Hepatocyte (in vitro differentiated cells): ENCODE measurements at regions not wholly inside any gene's neighbourhood (a gene's known extent, or its start where the extent isn't known, plus 50 kb on each side); places are given as distances from the start of the nearest gene placed in this dataset.

Experiments
- CTCF ChIP-seq: fragments of 200-600 bp; sonication (generic); IDR thresholded peaks from 2 replicates; pipeline ENCODE4 v1.5.1; 2016; ENCODE audit warnings: antibody characterized with exemption, mild to moderate bottlenecking; ENCODE audit not compliant: poor library complexity
- EZH2 ChIP-seq: fragments of 200-600 bp; sonication (generic); IDR thresholded peaks from 2 replicates; pipeline ENCODE4 v1.6.1; 2016; ENCODE audit warnings: antibody characterized with exemption, mild to moderate bottlenecking, borderline replicate concordance

- TF ChIP-seq CTCF (no peak), EZH2 (no peak)
Observed at GRCh38 chr12:84644908-84645307, 267.7 kb downstream of the SLC6A15 start.
